ENCODE measurements at regions not wholly inside any gene's neighbourhood (a gene's known extent, or its start where the extent isn't known, plus 50 kb on each side); places are given as distances from the start of the nearest gene placed in this dataset.

DNA sequence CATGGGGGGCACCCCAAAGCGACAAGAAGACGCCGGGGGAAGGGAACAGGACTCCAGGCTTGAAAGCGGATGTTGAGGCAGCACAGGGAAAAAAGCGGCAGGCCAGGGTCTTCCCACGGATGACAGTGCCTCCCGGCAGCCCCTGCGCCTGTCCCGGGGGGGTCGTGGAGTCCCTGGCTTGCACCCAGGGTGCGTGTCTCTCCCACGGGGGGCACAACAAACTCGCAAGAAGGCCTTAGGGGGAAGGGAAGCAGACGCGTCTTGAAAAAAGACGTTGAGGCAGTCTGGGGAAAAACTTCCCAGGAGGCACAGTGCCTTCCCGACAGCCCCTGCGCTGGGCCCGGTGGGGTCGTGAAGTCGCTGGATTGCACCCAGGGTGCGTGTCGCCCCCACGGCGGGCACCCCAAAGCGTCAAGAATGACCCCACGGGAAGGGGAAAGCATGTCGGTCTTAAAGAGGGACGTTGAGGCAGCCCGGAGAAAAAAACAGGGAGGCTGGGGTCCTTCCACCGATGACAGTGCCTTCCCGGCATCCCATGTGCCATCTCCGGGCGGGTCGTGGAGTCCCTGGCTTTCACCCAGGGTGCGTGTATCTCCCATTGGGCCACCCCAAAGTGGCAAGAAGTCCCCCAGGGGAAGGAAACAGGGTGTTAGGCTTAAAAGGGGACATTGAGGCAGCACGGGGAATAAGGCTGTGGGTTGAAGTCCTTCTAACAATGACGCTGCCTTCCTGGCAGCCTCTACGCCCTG, 159.9 kb upstream of the ALG10B start:
- TF ChIP-seq, protein P1, sequence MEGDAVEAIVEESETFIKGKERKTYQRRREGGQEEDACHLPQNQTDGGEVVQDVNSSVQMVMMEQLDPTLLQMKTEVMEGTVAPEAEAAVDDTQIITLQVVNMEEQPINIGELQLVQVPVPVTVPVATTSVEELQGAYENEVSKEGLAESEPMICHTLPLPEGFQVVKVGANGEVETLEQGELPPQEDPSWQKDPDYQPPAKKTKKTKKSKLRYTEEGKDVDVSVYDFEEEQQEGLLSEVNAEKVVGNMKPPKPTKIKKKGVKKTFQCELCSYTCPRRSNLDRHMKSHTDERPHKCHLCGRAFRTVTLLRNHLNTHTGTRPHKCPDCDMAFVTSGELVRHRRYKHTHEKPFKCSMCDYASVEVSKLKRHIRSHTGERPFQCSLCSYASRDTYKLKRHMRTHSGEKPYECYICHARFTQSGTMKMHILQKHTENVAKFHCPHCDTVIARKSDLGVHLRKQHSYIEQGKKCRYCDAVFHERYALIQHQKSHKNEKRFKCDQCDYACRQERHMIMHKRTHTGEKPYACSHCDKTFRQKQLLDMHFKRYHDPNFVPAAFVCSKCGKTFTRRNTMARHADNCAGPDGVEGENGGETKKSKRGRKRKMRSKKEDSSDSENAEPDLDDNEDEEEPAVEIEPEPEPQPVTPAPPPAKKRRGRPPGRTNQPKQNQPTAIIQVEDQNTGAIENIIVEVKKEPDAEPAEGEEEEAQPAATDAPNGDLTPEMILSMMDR (conservative IDR thresholded peaks at IDR 0.05; ENCODE audit: low read depth, low read length) = no peak
- no peak for TF ChIP-seq EZH2 (IDR thresholded peaks at IDR 0.05; ENCODE audit: borderline replicate concordance, low read depth, low read length, poor library complexity, severe bottlenecking)

Data from A673 (cell line).